Psoas muscle (tissue), 7 donors: ENCODE measurements at regions not wholly inside any gene's neighbourhood (a gene's known extent, or its start where the extent isn't known, plus 50 kb on each side); places are given as distances from the start of the nearest gene placed in this dataset.

Experiments used
- ATAC-seq, 4 donors: fragments of 200-7000 bp; cut with Tn5 transposase; one replicate each; pipeline ENCODE4 v1.9.1; 2020; ENCODE audit warnings: moderate library complexity in 3 of 4, mild to moderate bottlenecking in 2 of 4
- DNase-seq, 2 donors: peaks; one replicate each; pipeline ENCODE4 v3.0.0-alpha.2; 2020
- H3K27ac ChIP-seq: fragments of 200-600 bp; one replicate; pipeline ENCODE4 v1.8.0; 2022
- H3K27me3 ChIP-seq, 3 donors: fragments of 200-600 bp in 1 of 3; one replicate each; pipeline versions ENCODE4 v1.6.1 to v1.8.0; 2013 to 2022; ENCODE audit warnings: low read length in 2 of 3, mild to moderate bottlenecking in 2 of 3, moderate library complexity in 1 of 3; ENCODE audit not compliant: insufficient read depth in 3 of 3
- H3K36me3 ChIP-seq, 2 donors: fragments of 200-600 bp in 1 of 2; one replicate each; pipeline versions ENCODE4 v1.6.1 to v1.8.0; 2013 to 2022; ENCODE audit warnings: low read depth in 1 of 2, mild to moderate bottlenecking in 1 of 2, moderate library complexity in 1 of 2; ENCODE audit not compliant: insufficient read depth in 1 of 2
- H3K4me1 ChIP-seq: fragments of 200-600 bp; one replicate; pipeline ENCODE4 v1.8.0; 2022
- H3K4me3 ChIP-seq: fragments of 200-600 bp; one replicate; pipeline ENCODE4 v1.8.0; 2022; ENCODE audit warnings: mild to moderate bottlenecking
- H3K9me3 ChIP-seq: fragments of 200-600 bp; one replicate; pipeline ENCODE4 v1.8.0; 2022
- CTCF ChIP-seq: fragments of 200-600 bp; IDR thresholded peaks from one replicate; pipeline ENCODE4 v1.8.0; 2022; ENCODE audit warnings: antibody characterized with exemption
- WGBS, 3 donors: extraction: QIAGEN DNeasy Blood & Tissue Kit; methylation state at CpG; one replicate each; pipeline versions ENCODE4 v1.1.6 to v1.1.7; 2013; 5-methylcytosine and 5-hydroxymethylcytosine counted together
- intact Hi-C, 2 donors: fragments of 100-400 bp; cut with DNase I; formaldehyde crosslinking; loops; one replicate each; pipeline versions ENCODE4 v1.11.0 to v1.14.2; 2022
- donor health status: healthy with polysubstance abuse.
- donor health status: DM: no; HTN: no; CAD: no; lungs with moderate emphysema.
- donor health status: Bipolar disorder and iron deficiency.
- donor health status: healthy.
- donor health status: DM: yes; HTN: yes; CAD: no.
- donor health status: DM: no; HTN: no; CAD: no.
- donor health status: DM: yes; HTN: yes; CAD: no.

DNA sequence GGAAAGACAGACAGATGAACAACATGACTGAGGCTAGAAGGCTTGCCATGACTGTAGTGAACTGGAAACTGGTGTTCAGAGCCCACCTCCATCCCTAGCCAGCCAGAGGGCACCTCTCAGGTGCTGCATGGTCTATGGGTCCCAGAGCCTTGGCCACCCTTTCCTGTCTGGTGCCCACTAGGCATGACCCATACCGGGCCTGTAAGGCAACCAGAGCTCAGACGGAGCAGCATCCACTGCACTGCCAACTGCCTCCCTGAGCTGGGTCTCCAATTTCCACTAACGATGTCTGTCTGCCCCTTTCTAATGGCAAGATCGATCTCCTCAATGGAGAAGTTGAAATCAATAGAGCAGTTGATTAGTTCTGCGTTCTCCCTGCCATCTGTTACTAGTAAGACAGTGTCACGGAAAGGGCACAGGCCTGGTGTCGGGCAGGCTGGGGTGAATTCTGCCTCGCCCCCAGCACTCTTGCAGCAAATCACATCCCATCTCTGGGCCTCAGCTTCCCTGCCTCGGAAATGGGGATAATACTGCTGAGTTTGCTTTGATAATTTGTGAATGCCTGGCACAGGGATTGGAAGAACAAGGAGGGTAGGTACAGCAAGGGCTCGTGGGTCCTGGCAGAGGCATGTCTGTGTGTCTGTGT is 172.3 kb upstream of the MVB12B start:
- no peak for TF ChIP-seq CTCF
- peaks cover 0 to 36% (median 15%) of the 10 kb centered on the region in 3 donors for H3K27me3 ChIP-seq
- 69 to 76% (median 74%) methylated on average over 10 of the region's 10 CpGs for WGBS, 3 donors
- ATAC-seq, result no peak
- no peak overlapping the region for H3K27ac ChIP-seq
- H3K4me3 ChIP-seq, result no peak overlapping the region
- no peaks in the 10 kb centered on the region for H3K36me3 ChIP-seq
- DNase-seq, result no peak
- intact Hi-C loops, result no loop called here
- H3K4me1 ChIP-seq, result no peaks in the 10 kb centered on the region
- H3K9me3 ChIP-seq, result no peaks in the 10 kb centered on the region

DNA sequence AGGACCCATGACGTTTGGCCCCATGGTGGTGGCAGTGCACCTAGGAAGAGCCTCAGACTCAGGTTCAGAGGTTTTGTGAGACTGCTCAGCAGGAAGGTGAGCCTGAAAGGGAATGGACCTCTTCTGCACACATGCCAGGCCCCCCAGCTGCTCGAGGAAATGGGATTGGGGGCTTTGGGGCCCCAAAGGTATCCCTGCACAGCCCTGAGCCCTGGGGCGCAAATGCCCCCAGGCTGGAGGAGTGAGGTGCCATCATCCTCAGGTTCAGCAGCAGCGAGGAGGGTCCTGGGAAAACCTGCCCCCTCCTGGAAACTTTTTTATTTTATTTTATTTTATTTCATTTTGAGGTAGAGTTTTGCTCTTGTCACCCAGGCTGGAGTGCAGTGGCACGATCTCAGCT is 171.8 kb upstream of the MVB12B start:
- Histone ChIP-seq H3K36me3 (no peaks in the 10 kb centered on the region), H3K4me1 (no peaks in the 10 kb centered on the region), H3K9me3 (no peaks in the 10 kb centered on the region), H3K4me3 (no peak overlapping the region), H3K27ac (no peak overlapping the region), H3K27me3 (peaks cover 0 to 42% (median 15%) of the 10 kb centered on the region in 3 donors)
- intact Hi-C loops, result no loop called here
- no peak for TF ChIP-seq CTCF
- DNase-seq (no peak), ATAC-seq (no peak)
- WGBS, 3 donors, result 70 to 77% (median 71%) methylated on average over 5 of the region's 5 CpGs

GRCh38 chr9:126155756-126156664 is 170.6 kb upstream of the MVB12B start:
- ATAC-seq, result no peak
- no peaks in the 10 kb centered on the region for H3K4me1 ChIP-seq
- intact Hi-C loops, result no loop called here
- no peaks in the 10 kb centered on the region for H3K36me3 ChIP-seq
- WGBS, 3 donors, result 87 to 91% (median 88%) methylated on average over 19 of the region's 19 CpGs
- no peak overlapping the region for H3K4me3 ChIP-seq
- DNase-seq, result no peak
- TF ChIP-seq CTCF, result no peak
- H3K27me3 ChIP-seq, result peaks cover 0 to 47% (median 17%) of the 10 kb centered on the region in 3 donors
- no peak overlapping the region for H3K27ac ChIP-seq
- H3K9me3 ChIP-seq, result no peaks in the 10 kb centered on the region

GRCh38 chr9:126156898-126157297 is 169.7 kb upstream of the MVB12B start:
- H3K36me3 ChIP-seq, result no peaks in the 10 kb centered on the region
- H3K27ac ChIP-seq, result no peak overlapping the region
- H3K27me3 ChIP-seq, result peaks cover 0 to 47% (median 17%) of the 10 kb centered on the region in 3 donors
- ATAC-seq (no peak), DNase-seq (no peak)
- H3K9me3 ChIP-seq, result no peaks in the 10 kb centered on the region
- intact Hi-C loops, result no loop called here
- TF ChIP-seq CTCF, result no peak
- WGBS, 3 donors, result 75 to 80% (median 76%) methylated on average over 12 of the region's 12 CpGs
- no peak overlapping the region for H3K4me3 ChIP-seq
- no peaks in the 10 kb centered on the region for H3K4me1 ChIP-seq
